Esophagus muscularis mucosa (tissue), 4 donors: ENCODE measurements at regions not wholly inside any gene's neighbourhood (a gene's known extent, or its start where the extent isn't known, plus 50 kb on each side); places are given as distances from the start of the nearest gene placed in this dataset.

Experiments used
- EP300 ChIP-seq: sonication (generic); formaldehyde crosslinking; IDR thresholded peaks from one replicate; pipeline ENCODE4 v1.6.1; 2017; ENCODE audit warnings: antibody characterized with exemption
- POLR2A ChIP-seq: fragments of 450-650 bp; IDR thresholded peaks from one replicate; pipeline ENCODE4 v1.6.1; 2017; ENCODE audit warnings: antibody characterized with exemption, moderate library complexity, mild to moderate bottlenecking, low read depth
- POLR2AphosphoS5 ChIP-seq, 2 donors: sonication (generic); formaldehyde crosslinking; IDR thresholded peaks; one replicate each; pipeline ENCODE4 v1.6.1; 2017; ENCODE audit warnings: antibody characterized with exemption in 2 of 2
- TF ChIP-seq, protein P1 (sequence below), 3 experiments: fragments of 200-600 bp in 2 of 3; fragments of 450-650 bp in 1 of 3; sonication (generic) in 2 of 3; IDR thresholded peaks; one replicate each; pipeline ENCODE4 v1.5.1; 2017 to 2019; ENCODE audit warnings: antibody characterized with exemption in 3 of 3, mild to moderate bottlenecking in 2 of 3, moderate library complexity in 1 of 3

- TF ChIP-seq, protein P1, sequence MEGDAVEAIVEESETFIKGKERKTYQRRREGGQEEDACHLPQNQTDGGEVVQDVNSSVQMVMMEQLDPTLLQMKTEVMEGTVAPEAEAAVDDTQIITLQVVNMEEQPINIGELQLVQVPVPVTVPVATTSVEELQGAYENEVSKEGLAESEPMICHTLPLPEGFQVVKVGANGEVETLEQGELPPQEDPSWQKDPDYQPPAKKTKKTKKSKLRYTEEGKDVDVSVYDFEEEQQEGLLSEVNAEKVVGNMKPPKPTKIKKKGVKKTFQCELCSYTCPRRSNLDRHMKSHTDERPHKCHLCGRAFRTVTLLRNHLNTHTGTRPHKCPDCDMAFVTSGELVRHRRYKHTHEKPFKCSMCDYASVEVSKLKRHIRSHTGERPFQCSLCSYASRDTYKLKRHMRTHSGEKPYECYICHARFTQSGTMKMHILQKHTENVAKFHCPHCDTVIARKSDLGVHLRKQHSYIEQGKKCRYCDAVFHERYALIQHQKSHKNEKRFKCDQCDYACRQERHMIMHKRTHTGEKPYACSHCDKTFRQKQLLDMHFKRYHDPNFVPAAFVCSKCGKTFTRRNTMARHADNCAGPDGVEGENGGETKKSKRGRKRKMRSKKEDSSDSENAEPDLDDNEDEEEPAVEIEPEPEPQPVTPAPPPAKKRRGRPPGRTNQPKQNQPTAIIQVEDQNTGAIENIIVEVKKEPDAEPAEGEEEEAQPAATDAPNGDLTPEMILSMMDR (IDR thresholded peaks at IDR 0.05): no peak
- TF ChIP-seq POLR2AphosphoS5 (IDR thresholded peaks at IDR 0.05) (no peak), POLR2A (no peak), EP300 (no peak)
Measured at GRCh38 chr2:82827426-82827825, 1631.7 kb downstream of the SUCLG1 start.
